GM18870 (cell line): ENCODE measurements at regions not wholly inside any gene's neighbourhood (a gene's known extent, or its start where the extent isn't known, plus 50 kb on each side); places are given as distances from the start of the nearest gene placed in this dataset.

Experiments
- ATAC-seq: cut with Tn5 transposase; IDR thresholded peaks from one replicate; pipeline ENCODE4 v1.9.1; 2021; ENCODE audit warnings: moderate library complexity; ENCODE audit not compliant: unreplicated experiment

DNA sequence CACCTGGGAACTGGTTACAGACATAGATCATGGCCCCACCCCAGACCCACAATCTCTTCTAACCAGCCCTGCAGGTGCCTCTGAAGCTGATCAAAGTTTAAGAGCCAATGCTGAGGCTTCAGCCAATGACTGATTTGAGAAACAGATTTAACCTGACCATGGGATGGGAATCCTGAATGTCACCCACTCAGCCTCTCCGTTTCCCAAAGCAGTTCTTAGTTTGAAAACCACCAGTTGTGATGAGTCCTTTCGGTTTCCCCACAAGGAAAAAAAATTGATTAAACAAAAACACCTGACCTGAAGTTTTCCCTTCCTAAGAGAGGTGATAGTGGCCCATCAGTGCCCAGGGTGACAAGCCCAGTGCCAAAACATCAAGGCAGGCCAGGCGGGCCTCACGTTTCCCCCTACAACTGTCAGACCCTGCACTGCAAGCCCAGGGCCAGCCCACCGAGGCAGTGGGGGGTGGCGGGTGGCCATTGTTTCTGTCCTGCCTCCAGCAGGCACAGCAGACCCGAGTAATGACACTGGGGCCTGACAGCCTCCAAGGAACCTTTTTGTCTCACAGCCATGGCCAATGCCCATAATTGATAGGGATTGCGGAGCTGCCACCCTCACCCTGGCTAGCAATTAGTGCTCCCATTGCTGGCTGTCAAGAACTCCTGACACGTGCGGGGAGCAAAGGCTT, 75.4 kb upstream of the ZMIZ1 start:
- no peak for ATAC-seq

DNA sequence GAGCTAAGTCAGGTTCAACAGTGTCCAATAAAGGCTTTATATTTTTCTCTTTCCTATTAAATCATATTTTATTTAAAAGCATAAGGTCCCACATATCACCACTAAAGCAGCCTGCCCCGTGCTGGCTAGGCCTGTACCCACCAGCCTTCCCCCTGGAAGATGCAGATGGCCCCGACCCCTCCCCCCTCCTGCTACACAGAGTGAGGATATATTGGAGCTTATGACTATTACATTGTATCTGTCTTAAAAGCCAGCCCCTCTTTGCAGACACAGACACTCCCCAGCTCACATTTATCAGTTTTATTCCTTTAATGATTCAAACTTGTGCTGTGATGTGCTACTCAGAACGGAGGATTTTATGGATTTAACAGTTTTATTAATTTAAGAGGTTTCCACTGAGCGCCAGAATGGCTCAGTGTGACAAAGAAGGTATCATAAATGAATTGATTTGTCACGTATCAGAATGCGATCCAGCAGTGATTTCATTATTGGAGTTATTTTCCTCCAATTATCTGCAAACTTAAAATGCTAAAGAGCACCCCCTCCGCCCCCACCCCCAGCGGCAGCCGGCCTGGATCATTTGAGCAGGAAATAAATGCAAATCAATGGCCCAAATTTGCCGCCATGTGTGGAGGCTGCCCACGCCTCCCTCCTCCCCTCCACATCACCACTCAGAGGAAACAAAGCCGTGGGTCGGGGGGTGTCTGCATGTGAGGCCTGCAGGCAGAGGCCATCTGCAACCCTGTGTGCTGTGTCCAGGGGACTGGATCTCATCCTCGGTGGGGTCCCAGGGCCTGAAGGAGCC, 72.6 kb upstream of the ZMIZ1 start:
- ATAC-seq, result no peak

DNA sequence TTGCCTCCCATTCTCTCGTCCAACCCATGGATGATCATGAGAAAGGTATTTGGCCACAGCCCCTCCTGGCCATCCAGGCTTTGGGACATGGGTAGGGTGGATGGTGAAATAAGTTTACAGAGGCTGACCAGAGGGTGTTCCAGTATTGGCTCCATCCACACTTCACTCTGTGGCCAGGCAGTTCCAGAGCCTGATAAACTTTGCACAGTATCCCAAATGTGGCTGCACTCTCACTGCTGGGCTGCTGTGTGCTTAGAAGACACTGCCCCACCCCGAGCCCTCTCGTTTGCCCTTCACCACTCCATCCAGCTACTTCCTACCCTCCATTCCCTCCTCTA, 72.0 kb upstream of the ZMIZ1 start:
- no peak for ATAC-seq

DNA sequence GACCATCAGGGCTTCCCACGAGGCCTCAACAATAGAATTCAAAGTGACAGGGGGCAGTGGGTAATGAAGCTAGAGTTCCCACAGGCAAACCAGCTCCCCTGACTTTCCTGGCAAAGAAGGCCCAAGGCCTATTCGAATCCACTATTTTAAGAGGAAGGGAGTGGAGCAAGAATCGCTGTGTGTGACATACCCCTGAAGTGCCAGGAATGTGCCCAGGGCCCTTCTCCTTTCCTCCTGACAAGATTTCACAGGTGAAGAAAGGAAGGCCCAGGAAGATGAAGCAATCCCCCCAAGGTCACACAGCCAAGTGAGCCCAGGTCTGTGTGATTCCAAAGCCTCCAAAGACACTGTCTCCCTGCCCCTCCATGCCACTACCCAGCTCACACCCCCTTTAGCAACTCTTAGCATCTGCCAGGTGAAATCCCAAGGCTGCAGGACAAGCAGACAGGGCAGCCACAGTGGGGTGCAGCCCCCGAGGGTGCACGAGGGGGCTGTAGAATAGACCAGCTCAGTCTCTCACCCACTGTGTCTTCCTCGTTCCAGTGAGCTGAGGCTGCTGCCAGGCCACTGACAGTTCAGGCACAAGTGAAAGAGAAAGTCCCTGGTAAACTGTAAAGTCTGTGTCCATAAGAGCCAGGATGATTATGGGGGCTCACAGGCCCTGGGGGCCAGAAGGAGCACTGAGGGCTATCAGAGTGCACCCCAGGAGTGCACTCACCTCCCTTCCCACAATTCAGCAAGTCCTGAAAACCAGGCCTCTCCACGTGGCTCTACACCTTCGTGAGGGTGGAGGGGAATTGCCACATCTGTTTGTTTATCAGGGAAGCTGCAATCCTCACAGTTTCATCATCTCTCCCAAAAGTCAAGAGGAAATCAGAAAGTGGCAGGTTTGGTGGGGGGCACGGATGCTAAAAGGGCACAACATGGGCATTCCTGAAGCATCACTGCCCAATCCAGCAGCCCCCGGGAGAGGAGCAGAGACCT, 70.8 kb upstream of the ZMIZ1 start:
- no peak for ATAC-seq

DNA sequence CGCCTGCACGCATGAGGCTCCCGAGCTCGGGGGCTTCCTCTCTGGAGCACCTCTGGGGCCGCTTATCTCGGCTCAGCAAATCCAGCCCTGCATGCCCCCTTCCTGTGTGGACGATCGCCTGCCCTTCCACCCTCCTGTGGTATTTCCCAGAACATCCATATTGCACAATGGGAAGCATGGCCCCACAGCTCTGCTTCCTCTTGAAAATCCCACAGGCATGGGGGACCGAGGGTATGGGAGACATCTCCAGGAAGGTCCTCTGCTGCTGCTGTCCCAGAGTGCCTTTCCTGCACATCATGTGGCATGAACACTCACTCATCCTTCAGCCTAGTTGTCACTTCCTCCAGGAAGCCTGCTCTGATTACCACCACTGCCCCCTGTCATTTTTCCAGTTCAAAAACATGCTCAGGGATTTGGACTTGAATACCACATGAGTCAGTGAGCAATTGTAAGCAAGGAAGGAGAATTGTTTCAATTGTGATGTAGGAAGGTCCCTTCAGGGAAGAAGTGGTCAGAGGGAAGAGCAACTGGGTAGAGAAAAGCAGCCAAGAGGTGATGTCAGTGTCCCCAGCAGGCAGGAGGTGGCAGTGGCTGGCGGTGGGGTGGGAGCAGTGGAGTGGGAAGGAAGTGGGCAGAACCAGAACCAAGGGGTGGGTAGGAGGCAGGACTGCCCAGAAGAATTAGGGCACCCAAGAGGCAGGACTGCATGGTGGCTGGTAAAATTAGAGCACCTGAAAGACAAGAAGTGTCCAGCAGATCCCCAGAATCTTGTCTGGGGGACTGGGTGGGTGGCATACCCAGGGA, 67.5 kb upstream of the ZMIZ1 start:
- no peak for ATAC-seq

DNA sequence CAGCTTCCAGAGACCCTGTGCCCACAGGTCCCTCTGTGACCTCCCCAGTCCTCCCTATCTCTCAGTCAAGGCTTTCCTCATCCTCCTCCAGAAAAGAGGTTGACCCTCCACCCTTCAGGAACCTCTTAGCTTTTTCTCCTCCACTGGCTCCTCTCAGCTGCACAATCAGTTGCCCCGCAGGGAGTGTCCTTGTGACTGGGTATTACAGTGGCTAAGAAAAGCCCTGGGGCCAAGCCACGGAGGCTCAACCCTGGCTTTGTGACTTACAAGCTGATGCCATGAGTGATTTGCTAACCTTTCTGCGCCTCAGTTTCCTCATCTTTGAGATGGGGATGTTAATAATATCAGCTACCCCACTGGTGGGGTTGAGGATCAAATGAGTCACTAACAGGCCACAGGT, 66.4 kb upstream of the ZMIZ1 start:
- ATAC-seq, result no peak

DNA sequence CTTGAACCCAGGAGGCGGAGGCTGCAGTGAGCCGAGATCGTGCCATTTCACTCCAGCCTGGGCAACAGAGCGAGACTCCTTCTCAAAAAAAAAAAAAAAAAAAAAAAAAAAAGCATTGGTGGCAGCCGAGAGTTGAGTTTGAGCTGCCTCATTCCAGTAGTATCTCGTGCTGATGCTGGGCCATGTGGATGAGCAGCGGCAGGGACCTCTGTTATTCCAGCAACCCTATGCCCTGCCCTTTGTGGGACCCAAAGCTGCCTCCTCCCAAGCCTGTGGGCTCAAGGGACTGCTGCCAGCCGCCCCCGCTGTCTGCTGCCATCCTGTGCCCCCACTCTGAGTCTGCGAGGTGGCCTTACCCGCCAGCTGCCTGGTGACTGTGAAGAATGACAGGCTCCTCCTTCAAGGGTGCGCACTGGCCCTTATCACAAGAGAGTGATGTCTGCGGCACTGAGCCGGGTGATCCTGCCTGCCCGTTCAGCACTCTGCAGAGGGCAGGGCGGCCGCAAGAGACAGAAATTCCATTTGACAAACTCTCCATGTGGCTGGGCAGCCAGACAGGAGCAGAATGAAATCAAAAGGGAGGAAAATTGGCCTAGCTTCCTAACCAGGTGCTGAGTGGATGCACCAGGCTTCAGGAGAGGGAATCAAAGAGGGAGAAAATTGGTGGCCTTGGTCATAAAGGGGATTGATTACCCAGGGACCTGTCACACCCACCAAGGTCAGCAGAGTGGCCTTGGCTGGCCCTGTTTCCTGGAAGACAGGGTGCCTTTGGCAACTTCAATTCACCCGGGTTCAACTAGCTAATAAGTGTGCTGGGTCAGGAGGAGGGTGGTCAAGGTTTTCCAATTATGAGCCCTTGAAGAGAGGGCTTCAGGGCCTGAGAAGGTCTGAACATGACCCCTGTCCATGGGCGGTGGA, 65.3 kb upstream of the ZMIZ1 start:
- no peak for ATAC-seq

DNA sequence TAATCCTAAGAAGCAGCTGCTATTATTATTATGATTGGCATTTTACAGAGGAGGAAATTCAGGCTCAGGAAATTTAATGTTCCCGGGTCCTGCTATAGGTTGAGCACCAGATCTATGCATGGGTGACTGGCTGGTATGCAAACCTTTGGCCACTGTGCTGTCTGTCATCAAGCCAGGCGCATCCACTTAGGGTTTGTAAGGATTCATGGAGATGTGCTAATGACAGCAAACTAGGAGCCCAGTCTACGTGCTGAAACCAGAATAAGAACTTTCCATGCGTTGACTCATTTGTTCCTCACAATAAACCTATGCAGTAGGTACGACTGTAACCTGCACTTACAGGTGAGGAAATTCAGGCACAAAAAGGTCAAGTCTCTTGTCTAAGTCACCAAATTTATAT, 64.5 kb upstream of the ZMIZ1 start:
- ATAC-seq, result no peak

DNA sequence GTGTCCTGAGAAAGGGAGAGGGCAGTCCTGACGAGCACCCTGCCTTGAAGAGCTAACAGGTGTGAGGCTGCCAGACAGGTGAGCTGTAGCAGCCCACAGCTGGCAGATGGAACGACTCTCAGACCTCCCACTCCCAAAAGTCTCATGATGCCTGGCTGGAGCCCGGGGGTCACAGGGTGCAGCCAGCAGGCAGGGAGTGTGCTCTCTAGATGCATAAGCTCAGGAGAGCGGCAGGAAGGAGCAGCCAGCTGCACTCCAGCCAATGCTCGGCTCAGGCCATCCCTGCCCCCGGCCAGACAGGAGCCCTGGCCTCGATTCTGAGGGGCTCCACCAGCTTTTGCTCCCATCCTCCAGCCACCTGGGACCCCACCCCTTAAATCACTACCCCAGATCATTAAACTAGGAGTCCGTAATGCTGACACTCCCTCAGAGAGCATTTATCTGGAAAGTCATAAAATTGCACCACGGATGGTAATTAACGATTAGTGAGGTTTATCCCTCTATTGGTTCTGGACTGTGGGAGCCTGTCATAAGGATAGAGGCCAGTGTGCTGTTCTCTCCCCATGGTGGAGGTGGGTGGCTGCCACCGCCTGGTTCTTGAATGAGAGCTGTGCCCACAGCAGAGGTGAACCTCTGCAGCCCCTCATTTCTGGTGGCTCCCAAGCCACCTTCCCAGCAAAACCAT, 63.5 kb upstream of the ZMIZ1 start:
- ATAC-seq, result no peak

DNA sequence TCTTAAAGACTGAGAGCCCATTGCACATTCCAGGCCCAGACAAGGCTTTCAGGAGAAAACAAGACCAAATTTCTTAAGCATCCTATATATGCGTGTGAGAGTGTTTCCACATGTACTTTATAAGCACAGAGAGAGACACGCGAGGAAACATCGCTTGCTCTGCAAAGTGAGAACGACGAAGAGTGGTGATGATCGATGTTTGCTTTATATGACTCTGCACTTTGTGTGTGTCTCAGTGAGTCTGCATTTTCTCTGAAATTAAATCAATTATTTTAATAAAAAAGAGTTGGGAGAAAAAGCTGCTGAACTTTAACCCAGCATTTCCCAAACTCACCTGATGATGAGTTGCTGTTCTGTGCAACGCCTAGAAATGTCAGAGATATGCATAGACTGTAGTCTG, 61.7 kb upstream of the ZMIZ1 start:
- no peak for ATAC-seq

DNA sequence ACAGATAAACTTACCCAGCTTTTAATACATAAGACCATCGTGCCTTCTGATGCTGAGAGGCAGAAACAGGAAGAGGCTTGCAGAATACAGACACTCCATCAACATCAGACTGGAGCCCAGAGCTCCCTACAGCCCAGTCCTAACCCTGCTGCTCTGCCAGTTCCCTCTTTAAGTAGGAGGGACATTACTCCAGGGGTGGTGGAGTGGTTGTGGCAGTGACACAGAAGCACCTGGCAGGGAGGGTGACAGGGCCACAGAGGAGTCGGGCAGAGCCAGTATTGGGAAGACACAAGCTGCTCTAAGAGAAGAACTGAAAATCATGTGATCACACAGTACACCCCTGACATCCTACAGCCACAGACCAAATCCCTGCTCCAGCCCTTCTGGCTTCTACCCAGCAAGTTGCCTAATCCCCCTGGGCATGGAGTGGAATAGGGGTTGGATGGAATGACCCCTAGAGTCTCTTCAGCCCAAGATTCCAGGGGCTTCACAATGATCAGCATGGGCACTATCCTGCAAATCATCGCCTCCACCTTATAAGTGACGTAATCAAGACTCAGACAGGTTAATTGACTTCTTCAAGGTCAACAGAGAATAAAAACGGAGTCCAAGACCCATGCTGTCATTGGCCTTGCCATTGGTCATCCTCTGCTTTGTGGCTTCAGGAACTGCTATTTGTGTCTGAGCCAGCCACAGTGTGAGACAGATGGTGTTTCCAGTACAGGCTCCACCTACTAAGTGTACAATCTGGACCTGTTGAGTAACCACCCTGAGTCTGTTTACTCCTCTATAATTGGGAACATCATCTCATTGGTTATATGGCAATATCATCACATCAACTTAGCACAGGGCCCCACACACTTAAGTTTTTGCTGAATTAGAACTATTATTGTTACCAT, 61.1 kb upstream of the ZMIZ1 start:
- ATAC-seq, result no peak

DNA sequence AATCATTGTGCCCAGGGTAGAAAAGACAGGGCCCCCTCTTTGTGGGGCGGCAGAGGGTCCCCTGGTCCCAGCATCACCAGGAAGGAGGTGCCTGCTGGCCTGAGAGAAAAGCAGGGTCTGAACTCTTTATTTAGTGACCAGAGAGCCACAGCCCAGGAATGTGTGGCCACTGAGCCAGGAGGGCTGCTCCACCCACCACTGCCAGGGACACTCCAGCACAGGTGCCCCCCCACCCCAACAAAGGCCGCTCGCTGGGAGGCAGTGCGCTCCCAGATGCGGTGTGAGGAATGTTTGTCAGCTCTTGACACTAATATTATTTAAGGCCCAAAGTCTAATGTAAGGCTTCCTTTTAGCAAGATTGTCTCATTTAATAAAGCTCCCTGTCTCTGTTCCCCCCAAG, 59.6 kb upstream of the ZMIZ1 start:
- no peak for ATAC-seq

DNA sequence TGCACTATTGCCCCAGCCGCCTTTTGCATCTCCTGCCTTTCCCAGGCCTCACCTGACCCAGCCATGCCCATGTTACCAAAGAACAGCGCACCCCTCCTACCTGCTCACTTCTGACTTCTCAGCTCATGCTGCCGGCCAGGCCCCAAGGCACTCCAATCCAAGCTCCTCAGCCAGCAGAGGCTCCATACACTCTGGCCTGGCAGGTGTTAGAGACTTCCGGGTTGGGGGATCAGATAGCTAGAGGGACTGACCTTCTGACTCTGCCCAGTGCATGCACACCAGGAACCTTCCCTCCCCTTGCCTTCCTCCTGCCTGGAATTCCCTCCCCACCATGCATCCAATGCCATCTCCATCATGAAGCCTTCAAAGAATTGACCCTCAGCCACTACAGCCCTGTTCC, 56.2 kb upstream of the ZMIZ1 start:
- ATAC-seq, result no peak

DNA sequence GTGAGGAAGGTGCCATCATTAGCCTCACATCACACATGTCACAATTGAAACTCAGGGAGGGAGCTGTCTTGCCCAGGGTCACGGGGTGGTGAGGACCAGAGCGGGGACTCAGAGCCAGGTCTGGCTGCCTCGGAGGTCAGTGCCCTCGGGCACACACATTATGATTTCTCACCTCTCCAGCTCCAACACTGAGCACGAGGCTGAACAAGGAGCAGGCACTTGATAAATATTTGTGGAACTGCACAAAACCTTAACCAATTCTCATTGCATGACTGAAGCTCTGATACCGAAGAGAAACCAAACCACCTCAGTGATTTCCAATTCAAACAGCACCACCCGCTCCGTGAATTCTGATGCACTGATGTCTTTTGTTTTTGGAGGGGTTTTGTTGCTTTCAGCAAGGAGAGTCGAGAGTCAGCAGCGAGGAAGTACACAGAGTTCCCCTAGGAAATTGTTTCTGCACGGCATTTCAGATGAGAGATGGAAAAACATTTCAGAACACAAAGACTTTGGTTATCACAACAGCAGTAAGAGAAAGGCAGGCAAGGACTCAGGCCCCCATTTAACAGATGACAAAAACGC, 55.3 kb upstream of the ZMIZ1 start:
- no peak for ATAC-seq

DNA sequence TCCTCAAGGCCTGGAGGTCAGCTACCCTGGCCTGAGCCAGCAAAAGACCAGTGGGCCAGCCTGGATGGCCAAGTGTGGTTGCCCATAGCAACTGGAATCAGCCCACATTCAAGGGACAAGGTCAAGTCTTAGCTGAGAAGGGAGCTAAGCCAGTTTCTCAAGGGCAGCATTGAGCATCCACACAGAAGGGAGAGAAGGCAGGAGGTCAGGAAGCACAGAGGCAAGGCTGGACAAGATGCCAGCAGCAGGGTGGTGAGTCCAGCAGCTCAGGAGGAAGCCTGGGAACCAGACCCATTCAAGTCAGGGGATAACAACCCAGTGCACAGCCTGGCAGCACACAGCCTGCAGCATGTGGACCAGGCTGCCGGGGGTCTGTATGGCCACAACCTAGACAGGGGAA, 54.0 kb upstream of the ZMIZ1 start:
- ATAC-seq, result no peak

DNA sequence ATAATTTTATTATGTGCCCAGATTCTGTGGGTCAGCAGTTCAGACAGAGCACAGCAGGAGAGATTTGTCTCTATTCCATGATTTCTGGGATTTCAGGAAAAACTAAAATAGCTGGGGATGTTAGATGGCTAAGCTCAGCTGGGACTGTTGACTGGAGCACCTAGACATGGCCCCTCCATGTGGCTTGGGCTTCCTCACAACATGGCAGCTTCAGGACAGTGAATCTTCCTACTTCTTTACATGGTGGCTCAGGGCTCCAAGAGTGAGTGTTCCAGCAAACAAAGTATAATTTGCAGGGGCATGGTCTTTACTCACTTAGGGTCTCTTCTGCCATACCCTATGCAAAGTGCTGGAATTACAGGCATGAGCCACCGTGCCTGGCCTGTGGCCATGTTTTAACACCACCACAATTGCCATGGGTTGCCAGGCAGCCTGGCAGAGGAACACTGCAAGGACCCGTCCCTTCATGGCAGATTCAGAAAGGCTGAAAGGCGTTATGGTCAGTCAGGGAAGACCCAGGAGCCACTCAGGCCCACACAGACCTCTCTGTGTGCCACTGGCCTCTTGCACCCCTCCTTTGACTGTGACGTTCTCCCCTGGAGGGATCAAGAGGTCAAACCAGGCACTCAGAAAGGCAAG, 50.8 kb upstream of the ZMIZ1 start:
- no peak for ATAC-seq

DNA sequence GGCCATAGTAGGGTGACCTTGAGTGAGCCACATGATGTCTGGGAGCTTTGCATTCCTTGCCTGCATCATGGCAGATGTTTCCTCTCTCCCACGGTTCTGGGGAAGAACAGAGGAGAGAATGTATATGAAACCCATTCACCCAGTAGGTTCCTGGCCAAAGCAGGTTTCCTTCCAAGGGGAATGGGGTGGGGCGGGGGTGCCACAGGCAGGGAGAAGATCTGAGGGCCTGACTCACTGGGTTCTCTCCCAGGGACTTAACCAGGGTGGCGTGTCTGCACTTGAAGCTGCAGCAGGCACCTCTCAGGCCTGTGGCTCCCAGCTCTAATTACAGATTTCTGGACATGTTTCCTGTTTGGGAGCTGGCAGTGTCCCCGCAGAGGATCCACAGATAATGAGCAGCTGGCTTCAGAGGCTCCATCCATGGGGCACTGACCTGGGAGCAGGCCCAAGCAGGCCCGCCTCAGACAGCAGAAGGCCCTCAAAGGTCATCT, 50.2 kb upstream of the ZMIZ1 start:
- no peak for ATAC-seq
